Left lobe of liver (tissue), 2 donors: ENCODE measurements at regions not wholly inside any gene's neighbourhood (a gene's known extent, or its start where the extent isn't known, plus 50 kb on each side); places are given as distances from the start of the nearest gene placed in this dataset.
A peak's percentile ranks its signal among the peaks of the same experiment; 100 is the strongest.
"Not testable (repeated sequence)": the region's sequence is repeated elsewhere in the genome, so short reads cannot be mapped to it uniquely, and the experiment has no call there.

Experiments
- ATAC-seq: fragments of 200-7000 bp; cut with Tn5 transposase; one replicate; pipeline ENCODE4 v1.9.1; 2020; ENCODE audit warnings: mild to moderate bottlenecking, moderate library complexity
- DNase-seq: peaks from one replicate; pipeline ENCODE4 v3.0.0-alpha.2; 2020; ENCODE audit warnings: low spot score
- donor health status: DM: no; HTN: no; CAD: no; lungs with moderate emphysema.
- donor health status: DM: no; HTN: yes; CAD: no.

DNA sequence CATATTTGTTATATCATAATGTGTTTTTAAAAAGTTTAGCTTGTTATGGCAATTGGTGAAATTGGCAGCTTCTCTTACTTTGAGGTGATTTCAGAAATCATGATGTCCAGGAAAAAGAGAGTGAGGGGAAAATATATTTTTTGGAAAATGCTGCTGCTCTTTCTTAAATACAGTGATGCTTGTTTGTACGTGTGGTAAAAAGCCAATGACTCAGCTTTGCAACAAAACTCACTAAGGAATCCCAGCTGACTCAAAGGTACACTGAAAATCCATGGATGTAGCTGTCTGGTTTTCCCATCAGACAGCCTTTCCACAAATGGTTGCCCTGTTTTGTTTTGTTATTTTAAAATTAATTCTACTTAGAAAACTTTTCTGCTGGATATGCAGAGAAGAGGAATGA, 306.4 kb upstream of the PAPPA start:
- ATAC-seq, result no peak
- DNase-seq, result no peak

DNA sequence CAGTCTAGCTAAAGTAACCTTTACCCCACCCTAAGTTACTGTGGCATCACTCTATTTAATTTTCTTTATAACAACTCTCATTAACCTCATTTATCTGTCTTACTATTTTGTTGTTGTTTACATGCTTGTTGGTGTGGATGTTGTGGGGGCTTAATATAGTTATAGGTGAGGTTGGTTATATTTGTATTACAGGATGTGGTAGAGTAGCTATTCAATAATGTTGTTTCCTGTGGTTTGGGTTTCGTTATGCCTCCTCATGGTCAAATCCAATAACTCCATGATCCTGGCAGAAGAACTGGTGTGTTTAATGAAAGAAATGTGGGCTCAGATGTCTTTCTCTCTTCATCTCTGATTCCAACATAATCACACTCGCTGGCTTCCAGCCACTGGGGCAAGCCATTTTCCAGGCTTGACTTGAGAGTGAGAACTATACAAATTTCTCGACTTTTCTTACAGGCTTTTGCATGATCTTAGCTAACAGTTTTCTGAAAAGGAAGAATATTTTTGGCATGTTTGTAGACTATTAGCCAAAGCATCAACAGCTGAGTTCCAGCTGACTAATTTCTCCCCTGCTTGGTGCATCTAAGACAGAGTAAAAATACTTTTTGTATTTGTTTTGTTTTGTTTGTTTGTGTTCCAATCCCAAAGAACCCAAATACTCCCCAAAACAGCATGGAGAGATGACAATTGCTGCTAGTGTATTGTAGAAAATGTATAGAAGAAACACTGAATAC, 303.7 kb upstream of the PAPPA start:
- ATAC-seq, result no peak
- no peak for DNase-seq

DNA sequence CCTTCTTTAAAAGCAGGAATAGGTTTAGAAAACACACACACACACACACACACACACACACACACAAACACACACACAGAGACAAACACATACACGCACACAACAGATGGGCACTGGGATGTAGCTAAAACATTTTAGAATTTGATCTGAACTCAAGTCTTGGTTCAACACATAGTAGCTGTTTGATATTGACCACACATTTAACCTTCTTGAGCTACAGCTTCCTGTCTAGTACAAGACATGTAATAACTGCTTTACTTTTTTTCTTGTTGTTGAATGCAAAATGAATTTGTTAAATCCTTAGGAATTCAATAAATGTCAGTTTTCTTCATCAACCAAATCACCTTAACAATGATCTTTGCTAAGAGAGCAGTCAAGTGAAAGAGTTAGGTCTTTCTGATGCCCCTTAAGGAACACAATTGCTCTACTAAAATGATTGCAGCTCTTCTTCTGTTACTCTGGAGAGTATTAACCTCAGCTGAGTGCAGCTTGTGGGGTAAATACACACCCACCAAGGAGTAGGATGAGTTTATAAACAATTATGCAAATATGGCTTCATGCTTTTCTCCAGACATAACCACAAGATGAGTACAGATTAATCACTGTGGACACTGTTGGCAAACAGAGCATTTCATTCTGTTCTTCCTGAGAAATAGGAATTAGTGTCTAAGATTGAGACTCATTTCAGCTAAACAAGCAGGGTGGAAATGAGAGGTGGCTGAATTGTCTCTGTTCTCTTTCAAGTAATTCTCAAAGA, 302.9 kb upstream of the PAPPA start:
- DNase-seq (no peak), ATAC-seq (no peak)

DNA sequence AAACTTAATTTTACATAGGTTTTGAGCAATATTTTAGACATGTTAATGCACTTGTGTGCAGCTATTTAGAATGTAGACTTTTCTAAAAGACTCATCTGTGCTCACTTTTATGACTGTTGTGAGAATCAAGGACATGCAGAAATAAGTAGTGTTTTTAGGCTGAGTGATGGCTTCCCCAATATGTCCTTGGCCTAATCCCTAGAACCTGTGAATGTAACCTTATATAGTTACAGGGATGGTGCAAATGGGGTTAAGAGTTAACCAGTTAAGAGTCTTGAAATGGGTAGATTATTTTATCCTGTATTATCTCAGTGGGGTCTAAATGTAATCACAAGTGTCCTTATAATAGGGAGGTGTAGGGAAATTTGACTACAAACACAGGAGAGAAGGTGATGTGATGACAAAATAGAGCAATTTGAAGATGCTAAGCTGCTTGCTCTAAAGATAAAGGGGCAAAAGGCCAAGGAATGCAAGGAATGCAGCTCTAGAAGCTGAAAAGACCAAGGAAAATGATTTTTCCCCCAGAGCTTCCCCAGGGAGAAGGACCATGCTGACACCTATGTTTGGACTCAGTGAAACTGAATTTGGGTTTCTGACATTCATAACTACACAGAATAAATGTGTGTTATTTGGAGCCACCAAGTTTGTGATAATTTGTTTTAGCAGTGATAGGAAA, 298.0 kb upstream of the PAPPA start:
- no peak for DNase-seq
- no peak for ATAC-seq

DNA sequence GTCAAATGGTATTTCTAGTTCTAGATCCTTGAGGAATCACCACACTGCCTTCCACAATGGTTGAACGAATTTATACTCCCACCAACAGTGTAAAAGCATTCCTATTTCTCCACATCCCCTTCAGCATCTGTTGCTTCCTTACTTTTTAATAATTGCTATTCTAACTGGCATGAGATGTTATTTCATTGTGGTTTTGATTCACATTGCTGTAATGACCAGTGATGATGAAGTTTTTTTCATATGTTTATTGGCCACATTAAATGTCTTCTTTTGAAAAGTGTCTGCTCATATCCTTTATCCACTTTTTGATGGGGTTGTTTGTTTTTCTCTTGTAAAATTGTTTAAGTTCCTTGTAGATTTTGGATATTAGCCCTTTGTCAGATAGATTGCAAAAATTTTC, 295.2 kb upstream of the PAPPA start:
- DNase-seq, ATAC-seq: not testable (repeated sequence)

DNA sequence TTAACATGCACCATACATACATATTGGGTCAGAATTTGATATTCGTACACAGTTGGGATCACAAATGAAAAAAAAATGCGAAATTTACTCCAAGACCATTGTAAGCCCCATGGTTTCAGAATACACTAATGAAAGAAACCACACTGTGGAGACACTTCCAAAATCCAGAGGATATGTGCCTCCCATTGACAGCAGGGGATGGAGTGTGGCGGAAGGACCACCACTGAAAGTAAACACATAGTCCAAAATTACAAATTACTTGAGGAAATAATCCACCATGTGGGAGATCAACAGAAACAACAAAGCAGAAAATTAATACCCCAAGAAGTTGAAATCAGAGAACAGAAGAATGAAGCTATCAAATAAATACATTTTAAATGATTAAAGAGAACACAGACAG, 291.6 kb upstream of the PAPPA start:
- ATAC-seq (no peak), DNase-seq (no peak)

DNA sequence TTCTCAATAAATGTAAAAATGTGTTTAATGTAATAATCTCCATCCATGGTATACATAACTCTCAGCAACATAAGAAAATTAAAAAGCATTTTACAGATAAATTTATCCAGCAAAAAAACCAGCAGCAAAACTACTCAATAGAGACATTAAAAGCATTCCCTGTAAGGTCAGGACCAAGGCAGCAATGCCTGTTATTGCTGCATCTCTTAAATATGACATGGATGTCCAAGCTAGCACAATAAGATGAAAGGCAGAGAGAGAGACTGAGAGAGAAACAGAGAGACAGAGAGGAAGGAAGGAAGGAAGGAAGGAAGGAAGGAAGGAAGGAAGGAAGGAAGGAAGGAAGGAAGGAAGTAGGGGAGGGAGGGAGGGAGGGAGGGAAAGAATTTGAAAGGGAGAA, 289.0 kb upstream of the PAPPA start:
- ATAC-seq (no peak), DNase-seq (no peak)

DNA sequence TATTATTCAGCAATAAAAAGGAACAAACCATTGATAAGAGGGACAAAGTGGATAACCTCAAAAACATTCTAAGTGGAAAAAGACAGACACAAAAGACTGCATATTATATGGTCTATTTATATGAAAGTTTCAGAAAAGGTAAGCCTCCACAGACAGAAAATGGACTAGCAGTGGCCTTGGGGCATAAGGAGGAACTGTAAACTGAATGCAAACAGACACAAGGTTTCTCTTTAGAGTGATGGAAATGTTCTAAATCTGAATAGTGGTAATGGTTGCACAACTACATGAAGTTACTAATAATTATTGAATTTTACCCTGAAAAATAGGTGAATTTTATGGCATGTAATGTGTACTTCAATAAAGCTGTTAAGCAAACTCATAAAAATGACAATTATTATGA, 286.3 kb upstream of the PAPPA start:
- no peak for ATAC-seq
- DNase-seq, result no peak

DNA sequence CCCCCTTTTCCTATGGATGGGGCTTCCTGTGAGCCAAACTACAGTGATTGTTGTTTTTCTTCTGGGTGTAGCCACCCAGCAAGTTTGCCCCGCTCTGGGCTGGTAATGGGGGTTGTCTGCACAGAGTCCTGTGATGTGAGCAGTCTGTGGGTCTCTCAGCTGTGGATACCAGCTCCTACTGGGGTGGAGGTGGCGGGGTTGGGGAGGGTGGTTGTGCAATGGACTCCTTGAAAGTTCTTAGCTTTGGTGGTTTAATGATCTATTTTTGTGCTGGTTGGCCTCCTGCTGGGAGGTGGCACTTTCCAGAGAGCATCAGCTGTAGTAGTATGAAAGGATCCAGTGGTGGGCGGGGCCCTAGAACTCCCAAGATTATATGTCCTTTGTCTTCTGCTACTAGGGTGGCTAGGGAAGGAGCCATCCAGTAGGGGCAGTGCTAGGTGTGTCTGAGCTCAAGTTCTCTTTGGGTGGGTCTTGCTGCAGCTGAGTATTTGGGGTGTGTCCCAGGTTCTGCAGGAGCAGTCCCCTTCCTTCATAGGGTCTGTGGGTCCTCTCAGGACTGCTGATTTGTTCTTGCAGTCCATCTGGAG, 275.6 kb upstream of the PAPPA start:
- ATAC-seq (no peak), DNase-seq (no peak)

DNA sequence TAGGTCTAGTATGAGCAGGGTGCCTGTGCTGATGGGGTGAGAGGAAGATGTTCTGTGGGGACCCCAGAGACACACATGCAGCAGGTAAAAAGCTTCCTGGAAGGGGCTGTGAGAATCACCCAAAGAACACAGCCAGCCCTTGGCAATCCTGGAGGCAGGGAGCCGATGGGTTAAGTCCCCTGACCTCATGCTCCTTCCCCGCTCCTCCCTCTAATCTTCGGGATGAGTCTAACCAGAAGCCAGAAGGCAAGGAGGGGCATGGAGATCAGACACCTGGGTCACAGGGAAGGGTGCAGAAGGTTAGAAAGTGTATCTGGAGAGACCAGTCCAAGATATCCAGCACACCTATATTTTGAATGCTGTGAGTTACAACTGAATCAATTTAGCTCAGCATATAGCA, 274.1 kb upstream of the PAPPA start:
- DNase-seq (no peak), ATAC-seq (no peak)

DNA sequence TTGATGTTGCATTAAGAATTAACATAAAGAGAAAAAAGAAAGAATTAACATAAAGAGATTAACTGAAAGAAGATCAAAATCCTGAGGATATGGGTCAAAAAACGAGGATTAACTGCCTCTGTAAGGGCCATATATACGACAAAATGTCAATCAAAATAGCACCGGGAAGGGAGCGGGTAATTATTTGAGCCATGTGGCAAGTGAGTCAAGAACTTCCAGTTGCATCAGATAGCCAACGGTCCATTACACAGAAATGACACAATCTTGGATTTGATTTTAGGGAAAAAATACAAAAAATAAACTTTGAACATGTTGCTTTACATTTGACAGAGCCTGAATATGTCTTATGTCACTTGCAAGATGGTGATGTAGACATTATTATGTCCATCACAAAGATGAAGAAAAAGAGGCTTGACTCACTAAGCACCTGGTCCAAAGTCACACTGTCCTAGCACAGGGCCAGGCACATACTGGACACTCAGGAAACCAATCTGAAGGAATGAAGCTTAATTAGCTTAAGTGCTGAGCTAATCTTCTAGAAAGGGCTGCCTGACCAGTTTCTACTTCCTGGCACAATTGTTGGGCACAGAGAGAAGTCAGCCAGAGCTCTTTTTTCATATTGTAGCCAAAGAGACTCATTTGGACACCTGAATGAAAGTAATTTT, 273.2 kb upstream of the PAPPA start:
- ATAC-seq (no peak), DNase-seq (no peak)

DNA sequence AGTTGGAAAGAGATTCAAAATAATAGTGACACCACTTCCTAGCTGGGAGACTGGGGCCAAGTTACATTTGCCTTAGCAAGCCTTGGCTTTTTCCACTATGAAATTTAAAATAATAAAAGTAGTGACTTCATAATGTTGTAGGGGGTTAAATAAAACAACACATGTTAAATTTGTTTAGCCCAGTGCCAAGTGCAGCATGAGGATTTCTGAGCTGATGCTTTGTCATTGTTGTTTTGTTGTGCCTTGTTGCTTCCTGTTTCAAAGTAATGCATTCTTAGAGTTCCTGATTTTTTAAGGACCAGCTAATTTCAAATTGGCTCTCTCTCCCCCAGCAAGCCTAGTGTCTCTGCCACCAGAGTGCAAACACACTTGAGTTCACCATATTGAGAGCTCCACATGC, 270.7 kb upstream of the PAPPA start:
- no peak for ATAC-seq
- DNase-seq, result no peak

DNA sequence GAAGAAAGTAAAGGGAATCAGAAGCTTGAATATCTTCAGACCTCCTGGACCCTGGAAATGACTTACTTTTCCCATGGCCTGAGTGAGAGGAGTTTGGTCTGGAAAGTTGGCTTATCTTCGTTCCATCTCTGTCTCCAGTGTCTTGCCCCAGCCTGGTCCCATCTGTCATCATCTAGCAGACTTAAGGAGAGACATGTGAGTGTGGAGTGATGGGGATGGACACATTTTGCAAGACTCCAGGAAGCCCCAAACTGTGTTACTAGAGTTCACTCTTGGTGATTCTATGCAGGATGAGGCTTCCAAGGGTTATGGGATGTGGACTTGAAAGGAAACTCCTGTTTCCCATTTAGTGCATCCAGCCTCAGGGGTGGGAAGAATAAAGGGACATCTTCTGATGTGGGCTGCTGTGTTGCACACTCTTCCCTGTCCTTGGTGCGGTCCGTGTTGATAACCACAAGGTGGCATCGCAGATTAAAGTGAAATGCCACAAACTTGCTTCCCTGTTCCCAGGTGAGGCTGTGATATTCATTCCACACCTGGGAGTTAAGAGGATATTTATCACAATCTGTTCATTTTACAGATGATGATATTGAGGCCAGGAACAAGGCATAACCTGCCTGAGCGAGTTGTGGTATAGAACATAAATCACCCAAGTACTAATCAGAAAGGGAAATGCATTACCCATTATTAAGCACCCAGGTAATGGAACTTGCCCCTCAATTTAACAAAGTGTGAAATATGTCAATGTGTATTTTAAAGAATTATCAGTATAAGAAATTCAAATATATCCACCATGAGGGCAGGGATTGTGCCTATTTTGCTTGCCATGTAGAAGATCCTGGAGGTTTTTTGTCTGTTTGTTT, 269.9 kb upstream of the PAPPA start:
- DNase-seq (no peak), ATAC-seq (peak; percentile 94)

DNA sequence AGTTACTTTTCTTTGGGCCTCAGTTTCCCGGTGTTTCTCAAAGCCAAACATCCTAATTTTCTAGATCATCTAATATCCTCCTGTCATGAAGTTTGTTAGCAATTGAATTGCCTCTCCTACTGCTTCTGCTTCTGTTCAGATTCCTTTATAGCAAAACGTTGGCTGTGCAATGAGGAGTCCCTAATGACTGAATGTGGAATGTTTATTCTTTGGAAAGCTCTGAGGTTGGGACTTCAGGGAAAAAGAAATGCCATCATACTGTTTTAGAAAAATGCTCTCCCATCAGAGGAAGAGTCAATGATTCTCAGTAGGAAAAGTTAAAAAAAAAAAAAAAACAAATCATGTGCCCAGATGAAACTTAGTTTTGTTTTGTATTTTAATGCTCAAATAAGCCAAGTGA, 268.7 kb upstream of the PAPPA start:
- no peak for DNase-seq
- ATAC-seq, result no peak

DNA sequence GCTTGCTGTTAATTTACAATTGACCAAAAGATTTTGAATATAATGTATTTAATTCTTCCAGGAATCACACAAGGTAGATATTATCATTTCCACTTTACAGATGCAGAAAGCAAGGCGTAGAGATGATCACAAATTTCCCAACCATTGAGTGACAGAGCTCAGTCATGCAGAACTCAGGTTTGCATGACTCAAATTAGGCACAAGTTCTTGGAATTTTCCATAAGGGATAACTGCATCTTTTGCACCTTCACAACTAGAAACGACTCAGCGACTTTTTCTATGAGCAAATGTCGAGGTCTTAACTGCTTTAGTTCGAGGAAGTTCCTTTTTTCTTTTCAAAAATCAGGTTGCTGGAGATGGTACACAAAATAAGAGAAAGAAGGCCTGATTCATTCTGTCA, 265.5 kb upstream of the PAPPA start:
- DNase-seq (no peak), ATAC-seq (no peak)

DNA sequence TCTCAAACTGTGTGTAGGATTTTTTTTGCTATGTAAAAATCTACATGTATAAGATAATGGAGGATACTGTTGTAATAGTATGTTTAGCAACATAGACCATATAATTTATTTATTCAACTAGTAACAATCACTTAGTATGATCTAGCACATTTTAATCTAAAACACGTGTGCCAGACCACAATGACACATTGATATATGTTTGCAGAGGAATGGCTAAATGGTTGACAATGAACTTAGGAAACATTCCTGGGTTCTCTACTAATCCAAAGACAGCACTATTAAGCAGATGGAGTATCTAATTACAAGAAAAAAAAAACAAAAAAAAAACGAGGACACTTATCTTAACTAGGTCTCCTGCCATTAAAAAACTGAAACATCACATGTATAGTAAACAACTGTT, 261.7 kb upstream of the PAPPA start:
- ATAC-seq (no peak), DNase-seq (no peak)

DNA sequence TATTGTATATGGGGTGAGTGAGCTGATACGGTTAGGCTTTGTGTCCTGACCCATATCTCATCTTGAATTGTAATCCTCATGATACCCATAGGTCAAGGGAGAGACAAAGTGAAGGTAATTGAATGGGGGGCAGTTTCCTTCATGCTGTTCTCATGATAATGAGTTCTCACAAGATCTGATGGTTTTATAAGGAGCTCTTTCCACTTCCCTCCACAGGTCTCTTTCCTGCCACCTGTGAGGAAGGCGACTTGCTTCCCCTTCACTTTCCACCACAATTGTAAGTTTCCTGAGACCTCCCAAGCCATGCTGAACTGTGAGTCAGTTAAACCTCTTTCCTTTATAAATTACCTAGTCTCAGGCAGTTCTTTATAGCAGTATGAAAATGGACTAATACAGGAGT, 255.1 kb upstream of the PAPPA start:
- ATAC-seq, DNase-seq: not testable (repeated sequence)

DNA sequence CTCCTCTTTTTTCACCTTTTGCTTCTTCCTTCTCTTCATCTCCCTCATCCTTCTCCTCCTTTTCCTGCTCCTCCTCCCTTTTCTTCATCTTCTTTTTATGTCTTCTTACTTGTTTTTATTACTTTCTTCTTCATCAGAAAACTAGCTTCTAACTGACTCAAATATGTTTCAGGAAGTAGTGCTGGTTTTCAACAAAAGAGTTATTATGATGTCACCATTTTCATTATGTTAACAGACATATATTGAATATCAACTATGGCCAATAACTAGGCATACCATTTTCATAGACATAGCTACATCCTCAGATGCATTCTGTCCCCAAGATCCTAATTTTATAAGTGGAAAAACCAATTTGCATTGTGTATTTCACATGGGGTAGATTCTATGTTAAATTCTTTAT, 252.9 kb upstream of the PAPPA start:
- no peak for ATAC-seq

DNA sequence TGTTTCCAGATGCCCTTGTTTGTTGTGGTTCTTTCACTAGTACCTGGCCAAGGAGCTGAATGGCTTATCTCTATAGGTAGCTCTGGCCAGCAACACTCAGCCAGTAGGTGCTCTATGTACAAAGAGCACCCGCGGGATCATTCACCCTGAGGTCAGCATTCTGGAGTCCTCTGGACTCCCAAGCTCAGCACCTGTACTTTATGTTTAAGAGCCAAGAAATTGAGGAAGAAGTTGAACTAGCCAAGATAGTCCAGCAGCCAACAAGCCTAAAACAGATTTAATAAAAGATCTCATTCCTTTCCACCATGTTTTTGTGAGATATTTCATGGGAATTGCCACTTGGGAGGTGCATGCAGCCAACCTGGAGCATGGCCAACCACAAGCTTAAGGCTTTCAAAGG, 242.6 kb upstream of the PAPPA start:
- ATAC-seq (peak; percentile 69), DNase-seq (peak; percentile 45)

More for the DNA sequence above, 252.9 kb upstream of the PAPPA start:
- no peak for DNase-seq

DNA sequence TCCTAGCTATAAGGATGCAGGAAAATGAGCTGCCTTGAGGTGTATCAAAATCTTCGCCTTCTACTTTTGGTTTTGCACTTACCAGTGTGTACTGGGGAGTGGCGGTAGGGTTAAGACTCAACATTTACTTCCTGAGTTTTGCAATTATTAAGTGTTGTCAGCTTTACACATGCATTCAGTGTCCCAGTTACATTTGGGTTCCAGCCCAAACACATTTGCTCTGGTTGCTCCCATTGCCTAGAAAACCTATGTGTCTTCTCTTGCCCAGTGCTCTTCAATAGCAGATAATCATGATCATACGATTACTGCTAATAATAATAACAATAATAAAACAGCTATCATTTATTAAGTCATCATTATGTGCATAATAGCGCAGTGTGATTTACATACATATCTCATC, 241.5 kb upstream of the PAPPA start:
- ATAC-seq (no peak), DNase-seq (no peak)
